ENCODE measurements at regions not wholly inside any gene's neighbourhood (a gene's known extent, or its start where the extent isn't known, plus 50 kb on each side); places are given as distances from the start of the nearest gene placed in this dataset.
A peak's percentile ranks its signal among the peaks of the same experiment; 100 is the strongest.

DNA sequence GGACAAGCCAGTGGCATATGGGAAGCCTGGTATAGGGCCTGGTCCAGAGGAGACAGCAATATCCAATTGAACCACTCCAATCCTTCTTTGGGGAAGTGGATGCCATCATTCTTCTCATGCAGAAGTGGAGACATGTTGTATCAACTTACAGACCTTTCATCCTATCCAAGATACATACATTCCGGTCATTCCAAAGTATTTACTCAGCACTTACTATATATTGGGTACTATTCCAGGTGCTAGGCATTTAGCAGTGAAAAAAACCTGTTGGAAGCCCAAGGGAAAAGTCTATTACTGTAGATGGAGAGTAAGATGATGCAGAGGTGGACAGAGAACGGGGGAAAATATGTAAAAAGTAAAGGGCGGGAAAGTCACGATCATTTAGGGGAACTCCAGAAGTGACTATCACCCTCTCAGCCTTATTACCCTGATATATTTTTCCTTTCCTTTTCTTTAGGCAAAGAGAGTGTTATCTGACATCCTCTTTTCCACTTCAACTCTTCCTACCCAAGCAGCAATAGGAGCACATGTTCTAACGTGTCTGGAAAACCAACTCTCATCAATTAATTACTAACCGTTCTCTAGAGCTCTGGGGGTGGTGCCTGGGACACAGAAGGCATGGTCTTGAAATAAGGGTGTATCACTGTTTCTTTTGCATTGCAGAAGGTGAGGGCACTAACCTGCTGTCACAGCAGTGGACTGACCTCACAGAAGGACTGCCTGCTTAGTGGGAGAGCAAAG, 210.1 kb upstream of the MAF start:
- TF ChIP-seq POLR2A (IDR thresholded peaks at IDR 0.05) = no peak
- TF ChIP-seq, protein P1, sequence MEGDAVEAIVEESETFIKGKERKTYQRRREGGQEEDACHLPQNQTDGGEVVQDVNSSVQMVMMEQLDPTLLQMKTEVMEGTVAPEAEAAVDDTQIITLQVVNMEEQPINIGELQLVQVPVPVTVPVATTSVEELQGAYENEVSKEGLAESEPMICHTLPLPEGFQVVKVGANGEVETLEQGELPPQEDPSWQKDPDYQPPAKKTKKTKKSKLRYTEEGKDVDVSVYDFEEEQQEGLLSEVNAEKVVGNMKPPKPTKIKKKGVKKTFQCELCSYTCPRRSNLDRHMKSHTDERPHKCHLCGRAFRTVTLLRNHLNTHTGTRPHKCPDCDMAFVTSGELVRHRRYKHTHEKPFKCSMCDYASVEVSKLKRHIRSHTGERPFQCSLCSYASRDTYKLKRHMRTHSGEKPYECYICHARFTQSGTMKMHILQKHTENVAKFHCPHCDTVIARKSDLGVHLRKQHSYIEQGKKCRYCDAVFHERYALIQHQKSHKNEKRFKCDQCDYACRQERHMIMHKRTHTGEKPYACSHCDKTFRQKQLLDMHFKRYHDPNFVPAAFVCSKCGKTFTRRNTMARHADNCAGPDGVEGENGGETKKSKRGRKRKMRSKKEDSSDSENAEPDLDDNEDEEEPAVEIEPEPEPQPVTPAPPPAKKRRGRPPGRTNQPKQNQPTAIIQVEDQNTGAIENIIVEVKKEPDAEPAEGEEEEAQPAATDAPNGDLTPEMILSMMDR (IDR thresholded peaks at IDR 0.05) = no peak
- intact Hi-C loops (cut with DNase I) = no loop called here
- Histone ChIP-seq H3K36me3 (no peaks in the 10 kb centered on the region), H3K9me3 (no peaks in the 10 kb centered on the region), H3K4me3 (no peak overlapping the region), H3K27me3 (no peaks in the 10 kb centered on the region), H3K27ac (no peak overlapping the region), H3K4me1 (no peaks in the 10 kb centered on the region)
- no peak for ATAC-seq
- 76% methylated on average over 6 of the region's 6 CpGs for WGBS (ENCODE audit: insufficient coverage, low coverage, low lambda C conversion rate, missing lambda C conversion rate)
- no peak for DNase-seq

DNA sequence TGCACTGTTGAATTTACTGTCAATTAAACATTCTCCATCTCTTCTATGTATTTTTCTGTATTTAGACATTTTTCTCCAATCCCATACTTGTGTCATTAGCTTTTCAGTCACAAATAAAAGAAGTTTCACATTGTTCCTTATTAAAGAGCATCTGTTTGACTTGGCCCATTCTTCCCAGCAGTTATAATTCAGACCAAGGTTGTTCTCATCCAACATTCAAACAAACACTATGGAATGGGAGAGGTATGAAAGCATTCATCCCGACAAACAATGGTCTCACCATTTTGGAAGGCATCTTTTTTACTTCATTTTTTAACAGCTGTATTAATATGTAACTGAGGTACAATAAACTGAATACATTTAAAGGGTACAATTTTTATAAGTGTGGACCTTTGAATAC, 208.8 kb upstream of the MAF start:
- no peak overlapping the region for H3K4me3 ChIP-seq
- TF ChIP-seq, protein P1 (IDR thresholded peaks at IDR 0.05) = no peak
- TF ChIP-seq POLR2A (IDR thresholded peaks at IDR 0.05) = no peak
- no peak for ATAC-seq
- H3K9me3 ChIP-seq = no peaks in the 10 kb centered on the region
- H3K36me3 ChIP-seq = no peaks in the 10 kb centered on the region
- DNase-seq = no peak
- no peaks in the 10 kb centered on the region for H3K4me1 ChIP-seq
- intact Hi-C loops (cut with DNase I) = no loop called here
- H3K27ac ChIP-seq = no peak overlapping the region
- WGBS (ENCODE audit: insufficient coverage, low coverage, low lambda C conversion rate, missing lambda C conversion rate) = 58% methylated on average over 1 of the region's 1 CpG
- H3K27me3 ChIP-seq = no peaks in the 10 kb centered on the region

- DNase-seq (no peak), ATAC-seq (peak in 1 of 4 donors; percentile 42)
- TF ChIP-seq, protein P1 (IDR thresholded peaks at IDR 0.05) = no peak
- no peak for TF ChIP-seq POLR2A (IDR thresholded peaks at IDR 0.05)
- intact Hi-C loops (cut with DNase I) = no loop called here
- H3K27me3 ChIP-seq = no peaks in the 10 kb centered on the region
- no peak overlapping the region for H3K27ac ChIP-seq
- no peak overlapping the region for H3K4me3 ChIP-seq
- no peaks in the 10 kb centered on the region for H3K4me1 ChIP-seq
- no peaks in the 10 kb centered on the region for H3K36me3 ChIP-seq
- H3K9me3 ChIP-seq = no peaks in the 10 kb centered on the region
- WGBS (ENCODE audit: insufficient coverage, low coverage, low lambda C conversion rate, missing lambda C conversion rate) = 58% methylated on average over 3 of the region's 3 CpGs
Measured at GRCh38 chr16:79808731-79809130, 208.2 kb upstream of the MAF start.

DNA sequence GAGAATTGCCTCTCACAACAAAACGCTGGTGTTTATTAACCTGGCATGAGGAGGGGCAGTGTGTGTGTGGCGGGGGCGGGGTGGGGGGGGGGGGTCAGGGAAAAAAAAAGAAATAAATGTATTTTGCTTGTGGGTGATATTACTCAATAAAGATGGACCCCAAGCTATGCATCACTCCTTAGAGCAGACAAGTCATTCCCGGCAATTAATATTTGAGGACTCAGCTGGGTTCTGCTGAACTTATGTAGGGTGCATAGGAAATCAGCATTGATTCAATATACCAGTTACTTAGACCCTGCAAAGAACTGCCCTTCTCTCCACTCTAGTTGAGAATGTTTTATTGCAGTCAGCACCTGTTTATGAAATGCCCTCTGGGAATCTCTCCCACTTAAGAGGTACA, 206.2 kb upstream of the MAF start:
- no peak for DNase-seq
- no peaks in the 10 kb centered on the region for H3K9me3 ChIP-seq
- no peak for TF ChIP-seq POLR2A (IDR thresholded peaks at IDR 0.05)
- TF ChIP-seq, protein P1 (IDR thresholded peaks at IDR 0.05) = no peak

More for the DNA sequence above, 206.2 kb upstream of the MAF start:
- no peaks in the 10 kb centered on the region for H3K4me1 ChIP-seq
- 100% methylated on average over 1 of the region's 4 CpGs for WGBS (ENCODE audit: insufficient coverage, low coverage, low lambda C conversion rate, missing lambda C conversion rate)
- intact Hi-C loops (cut with DNase I) = no loop called here
- H3K4me3 ChIP-seq = no peak overlapping the region
- no peak overlapping the region for H3K27ac ChIP-seq
- no peak for ATAC-seq
- no peaks in the 10 kb centered on the region for H3K27me3 ChIP-seq
- H3K36me3 ChIP-seq = no peaks in the 10 kb centered on the region

Measured in right lobe of liver (tissue), 6 donors.